ENCODE measurements at regions not wholly inside any gene's neighbourhood (a gene's known extent, or its start where the extent isn't known, plus 50 kb on each side); places are given as distances from the start of the nearest gene placed in this dataset.
A peak's percentile ranks its signal among the peaks of the same experiment; 100 is the strongest.

- no peak for DNase-seq (ENCODE audit: low read depth)
Observed at GRCh38 chr17:77602062-77602746, 356.3 kb upstream of the TNRC6C start.

- no peak for DNase-seq (ENCODE audit: low read depth)
Observed at GRCh38 chr17:77602883-77603640, 355.4 kb upstream of the TNRC6C start.

- DNase-seq (ENCODE audit: low read depth): no peak
Observed at GRCh38 chr17:77604301-77604972, 354.1 kb upstream of the TNRC6C start.

- DNase-seq (ENCODE audit: low read depth): no peak
Observed at GRCh38 chr17:77604973-77605313, 353.6 kb upstream of the TNRC6C start.

GRCh38 chr17:77606146-77606864 is 352.2 kb upstream of the TNRC6C start:
- no peak for DNase-seq (ENCODE audit: low read depth)

- DNase-seq (ENCODE audit: low read depth): no peak
Observed at GRCh38 chr17:77606865-77607210, 351.7 kb upstream of the TNRC6C start.

GRCh38 chr17:77607606-77608005 is 350.9 kb upstream of the TNRC6C start:
- no peak for DNase-seq (ENCODE audit: low read depth)

- DNase-seq (ENCODE audit: low read depth): no peak
Observed at GRCh38 chr17:77608431-77608830, 350.1 kb upstream of the TNRC6C start.

- DNase-seq (ENCODE audit: low read depth): peak; percentile 60
Observed at GRCh38 chr17:77609553-77610517, 348.7 kb upstream of the TNRC6C start.

- DNase-seq (ENCODE audit: low read depth): no peak
Observed at GRCh38 chr17:77610518-77610893, 348.0 kb upstream of the TNRC6C start.

GRCh38 chr17:77610972-77611521 is 347.5 kb upstream of the TNRC6C start:
- DNase-seq (ENCODE audit: low read depth): no peak

- no peak for DNase-seq (ENCODE audit: low read depth)
Observed at GRCh38 chr17:77611791-77612502, 346.6 kb upstream of the TNRC6C start.

- no peak for DNase-seq (ENCODE audit: low read depth)
Observed at GRCh38 chr17:77613218-77613617, 345.3 kb upstream of the TNRC6C start.

GRCh38 chr17:77613627-77614026 is 344.9 kb upstream of the TNRC6C start:
- DNase-seq (ENCODE audit: low read depth): no peak

- DNase-seq (ENCODE audit: low read depth): no peak
Observed at GRCh38 chr17:77615703-77616253, 342.7 kb upstream of the TNRC6C start.

GRCh38 chr17:77616254-77616731 is 342.2 kb upstream of the TNRC6C start:
- DNase-seq (ENCODE audit: low read depth): no peak

- DNase-seq (ENCODE audit: low read depth): no peak
Observed at GRCh38 chr17:77617516-77617915, 341.0 kb upstream of the TNRC6C start.

GRCh38 chr17:77618173-77618572 is 340.3 kb upstream of the TNRC6C start:
- no peak for DNase-seq (ENCODE audit: low read depth)

GRCh38 chr17:77618731-77619130 is 339.8 kb upstream of the TNRC6C start:
- DNase-seq (ENCODE audit: low read depth): no peak

- DNase-seq (ENCODE audit: low read depth): no peak
Observed at GRCh38 chr17:77619326-77619725, 339.2 kb upstream of the TNRC6C start.
